ENCODE measurements at regions not wholly inside any gene's neighbourhood (a gene's known extent, or its start where the extent isn't known, plus 50 kb on each side); places are given as distances from the start of the nearest gene placed in this dataset.

DNA sequence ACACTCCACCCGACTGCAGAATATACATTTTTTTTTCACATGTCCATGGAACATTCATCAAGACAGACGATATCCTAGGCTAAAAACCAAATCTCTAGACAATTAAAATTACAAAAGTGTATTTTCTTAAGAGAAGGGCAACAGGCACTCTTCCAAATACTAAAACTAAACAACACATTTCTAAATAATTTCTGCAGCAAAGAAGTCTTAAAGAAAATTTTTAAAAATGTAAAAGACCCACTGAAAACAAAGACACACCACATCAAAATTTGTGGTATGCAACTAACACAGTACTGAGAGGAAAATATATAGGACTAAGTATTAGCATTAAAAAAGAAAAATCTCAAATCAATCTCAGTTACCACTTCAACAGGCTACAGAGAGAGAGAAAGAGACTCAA, 570.0 kb downstream of the SLC16A7 start:
- TF ChIP-seq, protein P1, sequence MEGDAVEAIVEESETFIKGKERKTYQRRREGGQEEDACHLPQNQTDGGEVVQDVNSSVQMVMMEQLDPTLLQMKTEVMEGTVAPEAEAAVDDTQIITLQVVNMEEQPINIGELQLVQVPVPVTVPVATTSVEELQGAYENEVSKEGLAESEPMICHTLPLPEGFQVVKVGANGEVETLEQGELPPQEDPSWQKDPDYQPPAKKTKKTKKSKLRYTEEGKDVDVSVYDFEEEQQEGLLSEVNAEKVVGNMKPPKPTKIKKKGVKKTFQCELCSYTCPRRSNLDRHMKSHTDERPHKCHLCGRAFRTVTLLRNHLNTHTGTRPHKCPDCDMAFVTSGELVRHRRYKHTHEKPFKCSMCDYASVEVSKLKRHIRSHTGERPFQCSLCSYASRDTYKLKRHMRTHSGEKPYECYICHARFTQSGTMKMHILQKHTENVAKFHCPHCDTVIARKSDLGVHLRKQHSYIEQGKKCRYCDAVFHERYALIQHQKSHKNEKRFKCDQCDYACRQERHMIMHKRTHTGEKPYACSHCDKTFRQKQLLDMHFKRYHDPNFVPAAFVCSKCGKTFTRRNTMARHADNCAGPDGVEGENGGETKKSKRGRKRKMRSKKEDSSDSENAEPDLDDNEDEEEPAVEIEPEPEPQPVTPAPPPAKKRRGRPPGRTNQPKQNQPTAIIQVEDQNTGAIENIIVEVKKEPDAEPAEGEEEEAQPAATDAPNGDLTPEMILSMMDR (IDR thresholded peaks at IDR 0.05), result no peak
- TF ChIP-seq EP300 (IDR thresholded peaks at IDR 0.05), result no peak
